ENCODE measurements at regions not wholly inside any gene's neighbourhood (a gene's known extent, or its start where the extent isn't known, plus 50 kb on each side); places are given as distances from the start of the nearest gene placed in this dataset.

GRCh38 chr18:23077493-23078256, 57.6 kb upstream of the CABLES1 start:
- no peak overlapping the region for H3K27ac Mint-ChIP-seq (ENCODE audit: low read depth, unreplicated experiment)
- H3K36me3 Mint-ChIP-seq (ENCODE audit: insufficient read depth, unreplicated experiment), result no peaks in the 10 kb centered on the region
- TF ChIP-seq CTCF (IDR thresholded peaks at IDR 0.05; ENCODE audit: unreplicated experiment), result peak; percentile 34
- ChIA-PET POLR2A (no interaction called here), CTCF (interaction anchor here (0.7 to 0.8 kb wide), 4 partner anchors 15 to 298 kb away, joined by 3 to 5 read pairs (median 4); no protein-coding TSS in a partner anchor)
- H3K4me3 Mint-ChIP-seq (ENCODE audit: unreplicated experiment), result no peak overlapping the region
- no peaks in the 10 kb centered on the region for H3K4me1 Mint-ChIP-seq (ENCODE audit: insufficient read depth, unreplicated experiment)
- H3K9me3 Mint-ChIP-seq (ENCODE audit: unreplicated experiment), result no peaks in the 10 kb centered on the region
- no TSS peak for BruUV-seq (replicated peaks)
- H3K27me3 Mint-ChIP-seq (ENCODE audit: insufficient read depth, unreplicated experiment), result no peaks in the 10 kb centered on the region
- peak; percentile 43 for DNase-seq (ENCODE audit: unreplicated experiment)
- intact Hi-C loops (cut with micrococcal nuclease), result loop anchor here (1.0 to 5.0 kb wide), 3 partner anchors 55 to 334 kb away; no protein-coding TSS in a partner anchor

DNA sequence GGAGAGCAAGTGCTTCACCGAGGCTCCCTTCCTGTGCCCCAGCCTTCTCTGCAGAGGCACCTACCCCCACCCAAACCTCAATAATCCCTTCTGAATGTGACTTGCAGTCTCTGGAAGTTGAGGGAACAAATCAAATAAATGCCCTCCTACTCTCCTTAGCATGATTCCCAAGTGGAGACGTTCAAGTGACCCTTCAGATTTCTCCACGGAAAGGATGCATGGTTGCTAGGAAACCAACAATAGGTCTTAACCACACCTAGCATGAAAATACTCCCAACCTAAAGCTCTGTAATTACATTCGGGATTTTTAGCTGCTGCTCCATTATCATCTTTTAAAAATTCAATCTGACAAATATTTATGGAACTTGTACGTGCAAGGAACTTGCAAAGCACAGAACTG, 50.2 kb upstream of the CABLES1 start:
- TF ChIP-seq CTCF (IDR thresholded peaks at IDR 0.05; ENCODE audit: unreplicated experiment), result no peak
- Mint-ChIP-seq H3K27me3 (ENCODE audit: insufficient read depth, unreplicated experiment) (peaks cover 22% of the 10 kb centered on the region), H3K4me1 (ENCODE audit: insufficient read depth, unreplicated experiment) (no peaks in the 10 kb centered on the region), H3K9me3 (ENCODE audit: unreplicated experiment) (no peaks in the 10 kb centered on the region), H3K27ac (ENCODE audit: low read depth, unreplicated experiment) (no peak overlapping the region), H3K36me3 (ENCODE audit: insufficient read depth, unreplicated experiment) (no peaks in the 10 kb centered on the region), H3K4me3 (ENCODE audit: unreplicated experiment) (no peak overlapping the region)
- intact Hi-C loops (cut with micrococcal nuclease), result no loop called here
- ChIA-PET CTCF (no interaction called here), POLR2A (interaction anchor here (0.5 kb wide), 1 partner anchor 18 kb away, joined by 6 read pairs; no protein-coding TSS in a partner anchor)
- BruUV-seq (replicated peaks), result no TSS peak
- no peak for DNase-seq (ENCODE audit: unreplicated experiment)
